Cardiac fibroblast (primary cell): ENCODE measurements at regions not wholly inside any gene's neighbourhood (a gene's known extent, or its start where the extent isn't known, plus 50 kb on each side); places are given as distances from the start of the nearest gene placed in this dataset.
"Not testable (repeated sequence)": the region's sequence is repeated elsewhere in the genome, so short reads cannot be mapped to it uniquely, and the experiment has no call there.

Experiments
- DNase-seq, 2 donors: peaks; one replicate each; pipeline versions ENCODE4 v3.0.0 to v3.0.0-alpha.2; 2010; ENCODE audit warnings: low read depth in 2 of 2
- H3K4me3 ChIP-seq, 2 donors: replicated peaks in 1 of 2; 1 replicate in 1 of 2; 2 replicates in 1 of 2; pipeline ENCODE4 v1.5.1; 2011; ENCODE audit warnings: low read depth in 2 of 2, low read length in 2 of 2, mild to moderate bottlenecking in 2 of 2, moderate library complexity in 1 of 2
- CTCF ChIP-seq: IDR thresholded peaks from one replicate; pipeline ENCODE4 v1.5.1; 2011; ENCODE audit warnings: low read depth, mild to moderate bottlenecking, low read length, inconsistent platforms

GRCh38 chr6:12618296-12618695, 98.3 kb upstream of the PHACTR1 start:
- TF ChIP-seq CTCF = no peak
- no peak overlapping the region for H3K4me3 ChIP-seq
- no peak for DNase-seq

- no peak overlapping the region for H3K4me3 ChIP-seq
- DNase-seq = no peak
- no peak for TF ChIP-seq CTCF
These were observed 94.8 kb upstream of the PHACTR1 start for GRCh38 chr6:12621754-12622153.

GRCh38 chr6:12622566-12622965, 94.0 kb upstream of the PHACTR1 start:
- no peak overlapping the region for H3K4me3 ChIP-seq
- DNase-seq = no peak

GRCh38 chr6:12624142-12624837, 92.3 kb upstream of the PHACTR1 start:
- no peak overlapping the region for H3K4me3 ChIP-seq
- DNase-seq = no peak
- no peak for TF ChIP-seq CTCF

More at GRCh38 chr6:12622566-12622965, 94.0 kb upstream of the PHACTR1 start:
- TF ChIP-seq CTCF = no peak

GRCh38 chr6:12627053-12627452, 89.5 kb upstream of the PHACTR1 start:
- DNase-seq = no peak
- H3K4me3 ChIP-seq = no peak overlapping the region
- no peak for TF ChIP-seq CTCF

GRCh38 chr6:12628327-12628726, 88.2 kb upstream of the PHACTR1 start:
- DNase-seq = no peak
- TF ChIP-seq CTCF = no peak
- H3K4me3 ChIP-seq = no peak overlapping the region

GRCh38 chr6:12633746-12634145, 82.8 kb upstream of the PHACTR1 start:
- DNase-seq, H3K4me3 ChIP-seq: not testable (repeated sequence)
